ENCODE measurements at regions not wholly inside any gene's neighbourhood (a gene's known extent, or its start where the extent isn't known, plus 50 kb on each side); places are given as distances from the start of the nearest gene placed in this dataset.

DNA sequence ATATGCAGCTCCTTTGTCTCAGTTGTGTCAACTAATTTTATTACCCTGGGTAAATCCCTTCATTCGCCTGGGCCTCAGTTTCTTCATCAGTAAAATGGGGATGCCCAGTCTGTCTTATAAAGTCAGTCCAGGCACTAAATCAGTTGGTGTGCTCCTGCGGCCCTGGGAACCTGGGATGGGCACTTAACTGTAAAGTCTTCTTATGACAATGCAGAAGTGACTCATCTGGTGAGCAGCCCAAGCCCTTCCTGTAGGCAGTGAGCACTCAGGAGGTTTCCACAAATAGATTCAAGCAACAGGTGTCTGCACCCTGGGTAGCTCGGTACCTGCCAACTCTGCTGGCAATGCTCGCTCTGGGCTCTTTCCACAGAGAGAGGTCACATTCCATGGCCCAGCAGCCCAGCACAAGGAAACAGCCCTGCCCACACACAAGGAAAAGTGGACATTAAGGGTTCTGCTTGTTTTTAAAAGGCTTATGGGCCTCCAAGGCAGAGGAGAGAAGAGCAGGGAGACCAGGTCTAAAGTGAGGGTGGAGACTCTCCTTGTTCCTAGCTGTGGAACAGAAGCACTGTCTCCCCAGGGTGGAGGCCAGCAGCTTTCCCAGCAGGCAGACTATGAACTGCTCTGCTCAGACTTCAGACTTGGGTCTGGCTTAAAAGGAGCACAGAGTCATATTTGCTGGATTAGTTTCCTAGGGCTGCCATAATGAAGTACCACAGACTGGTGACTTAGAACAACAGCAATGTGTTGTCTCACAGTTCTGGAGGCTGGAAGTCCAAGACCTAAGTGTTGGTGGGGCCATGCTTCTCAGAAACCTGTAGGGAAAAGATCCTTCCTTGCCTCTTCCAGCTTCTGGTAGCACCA, 89.7 kb upstream of the ADRA1B start:
- Histone ChIP-seq H4K20me1 (ENCODE audit: control insufficient read depth, insufficient read depth) (no peaks in the 10 kb centered on the region), H3K9ac (ENCODE audit: control insufficient read depth, insufficient read depth, low read length) (no peak overlapping the region; the same call in 1 of the 2 replicates), H3K4me2 (ENCODE audit: control insufficient read depth, insufficient read depth) (peak overlapping the region; percentile 45), H3K9me3 (replicated peaks; ENCODE audit: control insufficient read depth, insufficient read depth, low read length) (no peaks in the 10 kb centered on the region), H3K27me3 (replicated peaks in 1 of 2; ENCODE audit: control insufficient read depth in 2 of 2, insufficient read depth in 2 of 2, low read length in 1 of 2) (no peaks in the 10 kb centered on the region), H2AFZ (ENCODE audit: control insufficient read depth, low read depth, low read length) (0 out of 2 replicates have a peak overlapping the region, but pooled peaks have one; percentile 8), H3K79me2 (ENCODE audit: control insufficient read depth, insufficient read depth, low read length) (no peaks in the 10 kb centered on the region), H3K27ac (ENCODE audit: control insufficient read depth, insufficient read depth) (no peak overlapping the region), H3K4me3 (no peak overlapping the region), H3K4me1 (ENCODE audit: control insufficient read depth, insufficient read depth, low read length) (peaks cover 11% of the 10 kb centered on the region), H3K36me3 (ENCODE audit: control insufficient read depth in 2 of 2, insufficient read depth in 2 of 2, low read length in 1 of 2) (no peaks in the 10 kb centered on the region)
- ChIA-PET CTCF (no interaction called here), RAD21 (ENCODE audit: unreplicated experiment) (no interaction called here), SMC1A (ENCODE audit: uncharacterized antibody, unreplicated experiment) (no interaction called here), POLR2A (no interaction called here)
- FAIRE-seq (no peak), DNase-seq (ENCODE audit: low read depth, low spot score) (peak; percentile 50), ATAC-seq (peak; percentile 97)
- WGBS (ENCODE audit: insufficient coverage, insufficient replicate concordance, low lambda C conversion rate, missing lambda C conversion rate): 2% methylated on average over 4 of the region's 4 CpGs
- in situ Hi-C loops (cut with MboI) (no loop called here), intact Hi-C loops (cut with micrococcal nuclease; ENCODE audit: unreplicated experiment) (no loop called here)
- BruUV-seq (replicated peaks): no TSS peak
- TF ChIP-seq PAX5 (IDR thresholded peaks at IDR 0.05; ENCODE audit: borderline replicate concordance, low read depth, low read length) (peak; percentile 39; the same call in 1 of the 2 replicates), EED (IDR thresholded peaks at IDR 0.05; ENCODE audit: low read depth) (peak; percentile 49; the same call in 1 of the 2 replicates), BACH1 (IDR thresholded peaks at IDR 0.05; ENCODE audit: borderline replicate concordance) (no peak), TCF3 (IDR thresholded peaks at IDR 0.05; ENCODE audit: borderline replicate concordance, insufficient read depth, low read depth, low read length) (peak; percentile 87), JUNB (IDR thresholded peaks at IDR 0.05) (peak; percentile 61), MEF2A (IDR thresholded peaks at IDR 0.05; ENCODE audit: insufficient read depth, low read depth, low read length) (peak; percentile 67)
- TF ChIP-seq, protein P1, sequence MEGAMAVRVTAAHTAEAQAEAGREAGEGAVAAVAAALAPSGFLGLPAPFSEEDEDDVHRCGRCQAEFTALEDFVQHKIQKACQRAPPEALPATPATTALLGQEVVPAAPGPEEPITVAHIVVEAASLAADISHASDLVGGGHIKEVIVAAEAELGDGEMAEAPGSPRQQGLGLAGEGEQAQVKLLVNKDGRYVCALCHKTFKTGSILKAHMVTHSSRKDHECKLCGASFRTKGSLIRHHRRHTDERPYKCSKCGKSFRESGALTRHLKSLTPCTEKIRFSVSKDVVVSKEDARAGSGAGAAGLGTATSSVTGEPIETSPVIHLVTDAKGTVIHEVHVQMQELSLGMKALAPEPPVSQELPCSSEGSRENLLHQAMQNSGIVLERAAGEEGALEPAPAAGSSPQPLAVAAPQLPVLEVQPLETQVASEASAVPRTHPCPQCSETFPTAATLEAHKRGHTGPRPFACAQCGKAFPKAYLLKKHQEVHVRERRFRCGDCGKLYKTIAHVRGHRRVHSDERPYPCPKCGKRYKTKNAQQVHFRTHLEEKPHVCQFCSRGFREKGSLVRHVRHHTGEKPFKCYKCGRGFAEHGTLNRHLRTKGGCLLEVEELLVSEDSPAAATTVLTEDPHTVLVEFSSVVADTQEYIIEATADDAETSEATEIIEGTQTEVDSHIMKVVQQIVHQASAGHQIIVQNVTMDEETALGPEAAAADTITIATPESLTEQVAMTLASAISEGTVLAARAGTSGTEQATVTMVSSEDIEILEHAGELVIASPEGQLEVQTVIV (IDR thresholded peaks at IDR 0.05; ENCODE audit: borderline replicate concordance, partially characterized antibody): no peak

Data from GM12878 (cell line).